GM19328 (cell line): ENCODE measurements at regions not wholly inside any gene's neighbourhood (a gene's known extent, or its start where the extent isn't known, plus 50 kb on each side); places are given as distances from the start of the nearest gene placed in this dataset.
"Not testable (repeated sequence)": the region's sequence is repeated elsewhere in the genome, so short reads cannot be mapped to it uniquely, and the experiment has no call there.

Experiments
- ATAC-seq: cut with Tn5 transposase; IDR thresholded peaks from one replicate; pipeline ENCODE4 v1.9.1; 2021; ENCODE audit warnings: mild to moderate bottlenecking, moderate library complexity; ENCODE audit not compliant: unreplicated experiment

GRCh38 chr1:56092684-56093570 is 486.4 kb downstream of the PLPP3 start:
- no peak for ATAC-seq

GRCh38 chr1:56089826-56090225 is 489.5 kb downstream of the PLPP3 start:
- ATAC-seq = not testable (repeated sequence)

GRCh38 chr1:56084246-56084645 is 495.1 kb downstream of the PLPP3 start:
- ATAC-seq = no peak

- no peak for ATAC-seq
Observed at GRCh38 chr1:56081736-56082135, 497.6 kb downstream of the PLPP3 start.

GRCh38 chr1:56081173-56081572 is 498.2 kb downstream of the PLPP3 start:
- ATAC-seq = no peak

- no peak for ATAC-seq
Observed at GRCh38 chr1:56080123-56080522, 499.2 kb downstream of the PLPP3 start.

- ATAC-seq = no peak
Observed at GRCh38 chr1:56079391-56079790, 500.0 kb downstream of the PLPP3 start.

GRCh38 chr1:56077206-56077605 is 502.2 kb downstream of the PLPP3 start:
- ATAC-seq = no peak

- no peak for ATAC-seq
Observed at GRCh38 chr1:56074007-56074651, 505.2 kb downstream of the PLPP3 start.

- ATAC-seq = no peak
Observed at GRCh38 chr1:56073614-56074006, 505.8 kb downstream of the PLPP3 start.

GRCh38 chr1:56073206-56073605 is 506.2 kb downstream of the PLPP3 start:
- ATAC-seq = no peak

GRCh38 chr1:56072310-56072709 is 507.1 kb downstream of the PLPP3 start:
- ATAC-seq = no peak

- ATAC-seq = no peak
Observed at GRCh38 chr1:56071351-56071750, 508.0 kb downstream of the PLPP3 start.

- ATAC-seq = no peak
Observed at GRCh38 chr1:56070601-56071000, 508.8 kb downstream of the PLPP3 start.

GRCh38 chr1:56069824-56070223 is 509.5 kb downstream of the PLPP3 start:
- no peak for ATAC-seq

- ATAC-seq = no peak
Observed at GRCh38 chr1:56068908-56069307, 510.5 kb downstream of the PLPP3 start.

- no peak for ATAC-seq
Observed at GRCh38 chr1:56068210-56068609, 511.2 kb downstream of the PLPP3 start.

GRCh38 chr1:56065729-56066128 is 513.6 kb downstream of the PLPP3 start:
- no peak for ATAC-seq

- no peak for ATAC-seq
Observed at GRCh38 chr1:56064705-56065104, 514.7 kb downstream of the PLPP3 start.

GRCh38 chr1:56063461-56063860 is 515.9 kb downstream of the PLPP3 start:
- no peak for ATAC-seq

- ATAC-seq = no peak
Observed at GRCh38 chr1:56062625-56063024, 516.7 kb downstream of the PLPP3 start.

GRCh38 chr1:56061824-56062223 is 517.5 kb downstream of the PLPP3 start:
- ATAC-seq = no peak
